ENCODE measurements at regions not wholly inside any gene's neighbourhood (a gene's known extent, or its start where the extent isn't known, plus 50 kb on each side); places are given as distances from the start of the nearest gene placed in this dataset.

- TF ChIP-seq EP300 (IDR thresholded peaks at IDR 0.05; ENCODE audit: low read length), result no peak
- TF ChIP-seq POLR2AphosphoS2 (IDR thresholded peaks at IDR 0.05; ENCODE audit: low read length), result no peak
- no peak for TF ChIP-seq CTCF (IDR thresholded peaks at IDR 0.05 in 2 of 3, conservative IDR thresholded peaks at IDR 0.05 in 1 of 3; ENCODE audit: insufficient read depth in 2 of 3, low read depth in 1 of 3, low read length in 3 of 3)
- no peak for TF ChIP-seq JUND (IDR thresholded peaks at IDR 0.05; ENCODE audit: borderline replicate concordance, low read depth, low read length)
- TF ChIP-seq JUND (tag; IDR thresholded peaks at IDR 0.05; ENCODE audit: borderline replicate concordance, low read depth, low read length), result no peak
- no peak for TF ChIP-seq KAT2B (IDR thresholded peaks at IDR 0.05; ENCODE audit: low read depth, low read length)
- TF ChIP-seq, protein P1, sequence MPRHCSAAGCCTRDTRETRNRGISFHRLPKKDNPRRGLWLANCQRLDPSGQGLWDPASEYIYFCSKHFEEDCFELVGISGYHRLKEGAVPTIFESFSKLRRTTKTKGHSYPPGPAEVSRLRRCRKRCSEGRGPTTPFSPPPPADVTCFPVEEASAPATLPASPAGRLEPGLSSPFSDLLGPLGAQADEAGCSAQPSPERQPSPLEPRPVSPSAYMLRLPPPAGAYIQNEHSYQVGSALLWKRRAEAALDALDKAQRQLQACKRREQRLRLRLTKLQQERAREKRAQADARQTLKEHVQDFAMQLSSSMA (CRISPR knock-in tag; IDR thresholded peaks at IDR 0.05), result no peak
- TF ChIP-seq TARDBP (IDR thresholded peaks at IDR 0.05), result no peak
- TF ChIP-seq, protein P2, sequence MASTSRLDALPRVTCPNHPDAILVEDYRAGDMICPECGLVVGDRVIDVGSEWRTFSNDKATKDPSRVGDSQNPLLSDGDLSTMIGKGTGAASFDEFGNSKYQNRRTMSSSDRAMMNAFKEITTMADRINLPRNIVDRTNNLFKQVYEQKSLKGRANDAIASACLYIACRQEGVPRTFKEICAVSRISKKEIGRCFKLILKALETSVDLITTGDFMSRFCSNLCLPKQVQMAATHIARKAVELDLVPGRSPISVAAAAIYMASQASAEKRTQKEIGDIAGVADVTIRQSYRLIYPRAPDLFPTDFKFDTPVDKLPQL (IDR thresholded peaks at IDR 0.05; ENCODE audit: extremely low read depth, insufficient read length), result no peak
- no peak for TF ChIP-seq ZKSCAN3 (CRISPR knock-in tag; IDR thresholded peaks at IDR 0.05)
- TF ChIP-seq POLR2A (conservative IDR thresholded peaks at IDR 0.05), result no peak
- no peak for TF ChIP-seq TCF7L2 (IDR thresholded peaks at IDR 0.05; ENCODE audit: low read depth, low read length)
- no peak for TF ChIP-seq NR3C1 (CRISPR knock-in tag; IDR thresholded peaks at IDR 0.05)
- TF ChIP-seq, protein P3, sequence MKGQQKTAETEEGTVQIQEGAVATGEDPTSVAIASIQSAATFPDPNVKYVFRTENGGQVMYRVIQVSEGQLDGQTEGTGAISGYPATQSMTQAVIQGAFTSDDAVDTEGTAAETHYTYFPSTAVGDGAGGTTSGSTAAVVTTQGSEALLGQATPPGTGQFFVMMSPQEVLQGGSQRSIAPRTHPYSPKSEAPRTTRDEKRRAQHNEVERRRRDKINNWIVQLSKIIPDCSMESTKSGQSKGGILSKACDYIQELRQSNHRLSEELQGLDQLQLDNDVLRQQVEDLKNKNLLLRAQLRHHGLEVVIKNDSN (CRISPR knock-in tag; IDR thresholded peaks at IDR 0.05), result no peak
- TF ChIP-seq CEBPB (tag; IDR thresholded peaks at IDR 0.05), result no peak
Observed at GRCh38 chrX:145533534-145533933, 284.1 kb upstream of the SLITRK2 start.
